GM23338 (cell line): ENCODE measurements at regions not wholly inside any gene's neighbourhood (a gene's known extent, or its start where the extent isn't known, plus 50 kb on each side); places are given as distances from the start of the nearest gene placed in this dataset.

Experiments used
- EZH2 ChIP-seq: fragments of 200-600 bp; sonication (generic); IDR thresholded peaks from one replicate; pipeline ENCODE4 v1.8.0; 2017; ENCODE audit warnings: antibody characterized with exemption, mild to moderate bottlenecking, low read depth; ENCODE audit not compliant: unreplicated experiment
- POLR2AphosphoS5 ChIP-seq: IDR thresholded peaks from 2 replicates; pipeline ENCODE4 v1.6.1; 2016; ENCODE audit warnings: antibody characterized with exemption, low read depth
- TF ChIP-seq, protein P1 (sequence below), 2 experiments: fragments of 200-600 bp in 1 of 2; sonication (generic) in 1 of 2; conservative IDR thresholded peaks; 2 replicates each; pipeline versions ENCODE4 v1.5.1 to v1.6.1; 2016 to 2017; ENCODE audit warnings: antibody characterized with exemption in 2 of 2, low read depth in 2 of 2, mild to moderate bottlenecking in 2 of 2, moderate library complexity in 1 of 2

DNA sequence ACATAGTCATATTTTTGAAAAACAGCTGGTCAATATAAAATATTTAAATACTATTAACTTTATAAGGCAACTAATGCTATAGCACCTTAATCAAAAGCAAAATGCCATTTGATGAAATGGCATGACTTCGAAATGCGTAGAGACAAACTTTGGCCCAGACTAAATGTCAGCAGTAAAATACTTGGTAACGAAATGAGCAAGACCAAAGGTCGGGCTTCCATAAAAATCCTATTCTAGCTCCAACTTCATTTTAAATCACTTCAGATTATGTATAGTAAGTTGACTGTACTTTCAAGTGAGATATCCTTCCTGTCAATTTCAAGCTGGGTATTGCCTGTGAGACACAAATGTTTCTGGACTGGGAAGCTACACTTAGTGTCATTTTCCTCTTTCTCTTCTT lies 805.4 kb upstream of the ZNF608 start:
- TF ChIP-seq EZH2 (no peak), POLR2AphosphoS5 (no peak)
- TF ChIP-seq, protein P1, sequence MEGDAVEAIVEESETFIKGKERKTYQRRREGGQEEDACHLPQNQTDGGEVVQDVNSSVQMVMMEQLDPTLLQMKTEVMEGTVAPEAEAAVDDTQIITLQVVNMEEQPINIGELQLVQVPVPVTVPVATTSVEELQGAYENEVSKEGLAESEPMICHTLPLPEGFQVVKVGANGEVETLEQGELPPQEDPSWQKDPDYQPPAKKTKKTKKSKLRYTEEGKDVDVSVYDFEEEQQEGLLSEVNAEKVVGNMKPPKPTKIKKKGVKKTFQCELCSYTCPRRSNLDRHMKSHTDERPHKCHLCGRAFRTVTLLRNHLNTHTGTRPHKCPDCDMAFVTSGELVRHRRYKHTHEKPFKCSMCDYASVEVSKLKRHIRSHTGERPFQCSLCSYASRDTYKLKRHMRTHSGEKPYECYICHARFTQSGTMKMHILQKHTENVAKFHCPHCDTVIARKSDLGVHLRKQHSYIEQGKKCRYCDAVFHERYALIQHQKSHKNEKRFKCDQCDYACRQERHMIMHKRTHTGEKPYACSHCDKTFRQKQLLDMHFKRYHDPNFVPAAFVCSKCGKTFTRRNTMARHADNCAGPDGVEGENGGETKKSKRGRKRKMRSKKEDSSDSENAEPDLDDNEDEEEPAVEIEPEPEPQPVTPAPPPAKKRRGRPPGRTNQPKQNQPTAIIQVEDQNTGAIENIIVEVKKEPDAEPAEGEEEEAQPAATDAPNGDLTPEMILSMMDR (conservative IDR thresholded peaks at IDR 0.05; ENCODE audit: low read depth in 2 of 2): no peak
